ENCODE measurements at regions not wholly inside any gene's neighbourhood (a gene's known extent, or its start where the extent isn't known, plus 50 kb on each side); places are given as distances from the start of the nearest gene placed in this dataset.
A peak's percentile ranks its signal among the peaks of the same experiment; 100 is the strongest.

- no peak overlapping the region for H3K4me3 ChIP-seq
- no peak for TF ChIP-seq EP300 (IDR thresholded peaks at IDR 0.05)
- TF ChIP-seq POLR2A (IDR thresholded peaks at IDR 0.05): no peak
- TF ChIP-seq POLR2AphosphoS5 (IDR thresholded peaks at IDR 0.05): no peak
- TF ChIP-seq CTCF (IDR thresholded peaks at IDR 0.05): no peak
- no peaks in the 10 kb centered on the region for H3K9me3 ChIP-seq
- peak in 1 of 2 donors; percentile 43 for ATAC-seq (ENCODE audit: low FRiP score in 2 of 2)
- 37 to 50% methylated on average over 4 of the region's 4 CpGs for WGBS, 2 donors
- no peak for DNase-seq
- no peaks in the 10 kb centered on the region for H3K27me3 ChIP-seq
- no peaks in the 10 kb centered on the region for H3K36me3 ChIP-seq
- H3K4me1 ChIP-seq: no peaks in the 10 kb centered on the region
- no peak overlapping the region for H3K27ac ChIP-seq
These were observed 139.0 kb upstream of the NXPH2 start for GRCh38 chr2:138919120-138919747.

- WGBS, 2 donors: 71 to 75% methylated on average over 1 of the region's 1 CpG
- no peaks in the 10 kb centered on the region for H3K36me3 ChIP-seq
- no peak overlapping the region for H3K4me3 ChIP-seq
- ATAC-seq (ENCODE audit: low FRiP score in 2 of 2) (no peak), DNase-seq (no peak)
- no peaks in the 10 kb centered on the region for H3K9me3 ChIP-seq
- H3K27me3 ChIP-seq: no peaks in the 10 kb centered on the region
- H3K27ac ChIP-seq: no peak overlapping the region
- TF ChIP-seq CTCF (IDR thresholded peaks at IDR 0.05) (no peak), POLR2AphosphoS5 (IDR thresholded peaks at IDR 0.05) (no peak), POLR2A (IDR thresholded peaks at IDR 0.05) (no peak), EP300 (IDR thresholded peaks at IDR 0.05) (no peak)
- no peaks in the 10 kb centered on the region for H3K4me1 ChIP-seq
These were observed 130.2 kb upstream of the NXPH2 start for GRCh38 chr2:138910427-138910826.

GRCh38 chr2:138906549-138906948, 126.4 kb upstream of the NXPH2 start:
- TF ChIP-seq POLR2A (IDR thresholded peaks at IDR 0.05) (no peak), POLR2AphosphoS5 (IDR thresholded peaks at IDR 0.05) (no peak), EP300 (IDR thresholded peaks at IDR 0.05) (no peak), CTCF (IDR thresholded peaks at IDR 0.05) (no peak)
- Histone ChIP-seq H3K4me3 (no peak overlapping the region), H3K36me3 (no peaks in the 10 kb centered on the region), H3K4me1 (no peaks in the 10 kb centered on the region), H3K27me3 (no peaks in the 10 kb centered on the region), H3K27ac (no peak overlapping the region), H3K9me3 (no peaks in the 10 kb centered on the region)
- 85 to 94% methylated on average over 2 of the region's 2 CpGs for WGBS, 2 donors
- no peak for DNase-seq
- ATAC-seq (ENCODE audit: low FRiP score in 2 of 2): no peak

- 91 to 97% methylated on average over 5 to 29 of the region's 29 CpGs for WGBS, 2 donors
- Histone ChIP-seq H3K36me3 (no peaks in the 10 kb centered on the region), H3K27me3 (no peaks in the 10 kb centered on the region), H3K9me3 (no peaks in the 10 kb centered on the region), H3K27ac (no peak overlapping the region), H3K4me1 (no peaks in the 10 kb centered on the region), H3K4me3 (no peak overlapping the region)
- ATAC-seq (ENCODE audit: low FRiP score in 2 of 2): peak in 1 of 2 donors; percentile 59
- peak in 1 of 2 donors; percentile 69 for DNase-seq
- no peak for TF ChIP-seq POLR2AphosphoS5 (IDR thresholded peaks at IDR 0.05)
- no peak for TF ChIP-seq EP300 (IDR thresholded peaks at IDR 0.05)
- no peak for TF ChIP-seq POLR2A (IDR thresholded peaks at IDR 0.05)
- no peak for TF ChIP-seq CTCF (IDR thresholded peaks at IDR 0.05)
These were observed 122.2 kb upstream of the NXPH2 start for GRCh38 chr2:138902239-138902871.

GRCh38 chr2:138901530-138901929, 121.3 kb upstream of the NXPH2 start:
- Histone ChIP-seq H3K4me1 (no peaks in the 10 kb centered on the region), H3K4me3 (no peak overlapping the region), H3K27ac (no peak overlapping the region), H3K36me3 (no peaks in the 10 kb centered on the region), H3K27me3 (no peaks in the 10 kb centered on the region), H3K9me3 (no peaks in the 10 kb centered on the region)
- TF ChIP-seq CTCF (IDR thresholded peaks at IDR 0.05) (no peak), POLR2AphosphoS5 (IDR thresholded peaks at IDR 0.05) (no peak), POLR2A (IDR thresholded peaks at IDR 0.05) (no peak), EP300 (IDR thresholded peaks at IDR 0.05) (no peak)
- 88 to 91% methylated on average over 9 to 11 of the region's 11 CpGs for WGBS, 2 donors
- peak in 1 of 2 donors; percentile 30 for ATAC-seq (ENCODE audit: low FRiP score in 2 of 2)
- no peak for DNase-seq

All from upper lobe of left lung (tissue), 6 donors.